Skeletal muscle satellite cell (primary cell): ENCODE measurements at regions not wholly inside any gene's neighbourhood (a gene's known extent, or its start where the extent isn't known, plus 50 kb on each side); places are given as distances from the start of the nearest gene placed in this dataset.

Source experiments
- H3K27me3 ChIP-seq: 2 replicates; pipeline ENCODE4 v1.7.0; 2013; ENCODE audit warnings: low read length; ENCODE audit not compliant: control insufficient read depth, insufficient read depth
- H3K36me3 ChIP-seq: 2 replicates; pipeline ENCODE4 v1.7.0; 2013; ENCODE audit warnings: mild to moderate bottlenecking, control low read depth, low read length; ENCODE audit not compliant: insufficient read depth
- H3K4me1 ChIP-seq: 2 replicates; pipeline ENCODE4 v1.7.0; 2013; ENCODE audit warnings: low read length; ENCODE audit not compliant: control insufficient read depth, insufficient read depth
- H3K4me2 ChIP-seq: 2 replicates; pipeline ENCODE4 v1.7.0; 2013; ENCODE audit warnings: mild to moderate bottlenecking, low read length
- H3K4me3 ChIP-seq: 2 replicates; pipeline ENCODE4 v1.7.0; 2013; ENCODE audit warnings: low read length
- H3K9ac ChIP-seq: 2 replicates; pipeline ENCODE4 v1.7.0; 2013; ENCODE audit warnings: mild to moderate bottlenecking, low read depth, low read length, moderate library complexity
- H3K9me3 ChIP-seq: replicated peaks from 2 replicates; pipeline ENCODE4 v1.7.0; 2013; ENCODE audit warnings: mild to moderate bottlenecking, control low read depth, low read length

DNA sequence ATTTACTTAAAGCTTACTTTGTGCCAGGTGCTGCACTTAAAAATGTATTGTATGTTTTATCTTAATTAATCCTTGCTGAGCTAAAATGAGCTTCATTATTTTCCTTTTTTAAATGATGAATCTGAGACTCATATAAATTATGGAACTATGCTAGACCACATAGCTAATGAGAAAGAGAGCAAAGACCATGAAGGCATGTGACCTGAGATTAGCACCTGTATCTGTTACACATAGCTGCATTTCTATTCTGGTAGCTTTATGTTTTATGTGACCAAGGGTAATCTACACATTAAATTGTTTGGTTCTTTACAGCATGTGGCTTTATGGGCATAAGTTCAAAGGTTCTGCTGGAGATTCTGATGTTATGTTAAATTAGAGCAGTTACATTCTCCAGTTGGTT, 839.1 kb upstream of the SORCS1 start:
- Histone ChIP-seq H3K27me3 (no peaks in the 10 kb centered on the region), H3K9ac (no peak overlapping the region), H3K4me2 (no peak overlapping the region), H3K4me1 (no peaks in the 10 kb centered on the region), H3K4me3 (no peak overlapping the region), H3K36me3 (no peaks in the 10 kb centered on the region), H3K9me3 (no peaks in the 10 kb centered on the region)

DNA sequence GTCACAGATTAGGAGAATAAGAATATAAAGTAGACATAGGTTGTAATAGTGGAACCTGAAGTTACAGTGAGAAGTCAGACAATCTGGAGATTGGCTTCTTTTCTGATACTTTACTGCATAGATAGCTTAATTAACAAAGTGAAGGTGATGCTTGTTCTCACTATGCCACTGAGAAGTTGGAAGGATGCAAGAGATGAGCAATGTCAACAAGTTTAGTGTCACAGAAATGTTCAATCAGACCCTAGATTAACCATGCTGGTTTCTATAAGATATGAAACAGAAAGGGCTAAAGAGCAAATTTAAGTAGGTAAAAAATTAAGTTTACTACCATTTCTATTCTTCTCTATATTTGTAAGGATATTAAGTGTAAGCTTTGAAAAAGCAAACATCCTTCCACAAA, 838.6 kb upstream of the SORCS1 start:
- Histone ChIP-seq H3K9me3 (no peaks in the 10 kb centered on the region), H3K4me1 (no peaks in the 10 kb centered on the region), H3K27me3 (no peaks in the 10 kb centered on the region), H3K4me3 (no peak overlapping the region), H3K36me3 (no peaks in the 10 kb centered on the region), H3K9ac (no peak overlapping the region), H3K4me2 (no peak overlapping the region)

DNA sequence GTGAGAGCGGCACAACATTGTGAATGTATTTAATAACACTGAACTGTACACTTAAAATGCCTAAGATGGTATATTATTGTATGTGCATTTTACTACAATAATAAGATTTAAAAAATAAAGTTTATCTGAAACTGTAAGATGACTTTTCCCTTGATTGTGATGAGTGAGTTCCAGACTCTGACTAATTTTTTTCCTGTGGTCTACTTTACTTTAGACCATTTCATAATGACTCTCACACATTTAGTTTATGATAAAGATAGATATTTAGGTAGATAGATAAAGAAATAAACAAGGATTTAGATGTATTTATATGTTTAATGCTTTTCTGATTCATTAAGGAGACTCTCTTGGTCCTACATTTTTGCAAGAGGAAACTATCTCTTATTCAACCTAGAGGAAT, 835.9 kb upstream of the SORCS1 start:
- Histone ChIP-seq H3K9me3 (no peaks in the 10 kb centered on the region), H3K9ac (no peak overlapping the region), H3K4me1 (no peaks in the 10 kb centered on the region), H3K4me3 (no peak overlapping the region), H3K27me3 (no peaks in the 10 kb centered on the region), H3K36me3 (no peaks in the 10 kb centered on the region), H3K4me2 (no peak overlapping the region)

DNA sequence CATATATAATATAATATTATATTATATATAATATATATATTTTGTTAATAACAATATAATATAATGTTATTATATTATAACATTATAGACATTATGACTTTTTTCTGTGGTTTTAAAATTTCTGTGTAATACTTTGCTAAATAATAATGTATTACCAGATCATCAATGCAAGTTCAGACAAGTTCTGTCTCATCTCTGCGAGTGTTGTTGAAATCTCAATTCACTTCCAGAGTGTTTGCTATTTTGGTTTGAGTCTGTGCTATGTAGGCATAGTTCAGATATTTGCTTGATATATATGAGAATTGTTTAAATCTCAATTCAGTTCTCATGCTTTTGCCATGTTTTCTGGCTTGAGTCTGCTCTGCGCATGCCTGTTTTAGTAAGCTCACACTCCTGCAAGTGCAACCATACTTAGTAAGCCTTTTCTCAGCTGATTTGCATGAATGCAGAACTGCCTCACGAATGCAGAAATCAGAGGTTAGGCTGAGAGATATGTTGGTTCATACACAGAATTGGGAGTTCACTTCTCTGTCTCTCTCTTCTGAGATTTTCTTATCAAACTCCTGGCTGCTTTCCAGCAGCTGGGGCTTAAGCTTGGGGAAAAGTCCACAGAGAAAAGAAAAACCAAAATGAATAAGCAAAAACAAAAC, 830.2 kb upstream of the SORCS1 start:
- no peak overlapping the region for H3K4me2 ChIP-seq
- H3K36me3 ChIP-seq = no peaks in the 10 kb centered on the region
- H3K27me3 ChIP-seq = no peaks in the 10 kb centered on the region

DNA sequence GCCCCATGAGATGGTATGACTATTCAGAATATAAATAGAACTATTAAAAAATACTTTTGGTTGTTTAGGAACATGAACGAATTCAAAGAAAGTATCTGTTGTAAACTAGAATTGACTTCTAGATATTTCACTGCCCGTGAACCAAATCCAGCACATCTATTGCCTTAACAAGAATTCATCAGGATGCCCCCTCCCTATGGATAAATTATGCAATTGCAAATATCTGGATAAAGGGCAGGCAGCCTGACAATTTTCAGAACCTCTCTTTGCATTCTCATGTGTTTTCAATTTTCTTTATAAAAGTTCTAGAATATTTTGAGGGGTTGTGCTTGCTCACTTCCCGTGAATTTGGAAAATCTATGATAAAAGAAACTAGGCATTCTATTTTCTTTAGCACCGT, 822.1 kb upstream of the SORCS1 start:
- Histone ChIP-seq H3K4me3 (no peak overlapping the region), H3K27me3 (no peaks in the 10 kb centered on the region), H3K4me1 (no peaks in the 10 kb centered on the region), H3K9me3 (no peaks in the 10 kb centered on the region), H3K4me2 (no peak overlapping the region), H3K9ac (no peak overlapping the region), H3K36me3 (no peaks in the 10 kb centered on the region)

More for the DNA sequence above, 830.2 kb upstream of the SORCS1 start:
- no peaks in the 10 kb centered on the region for H3K9me3 ChIP-seq
- no peak overlapping the region for H3K9ac ChIP-seq
- H3K4me1 ChIP-seq = no peaks in the 10 kb centered on the region
- no peak overlapping the region for H3K4me3 ChIP-seq

DNA sequence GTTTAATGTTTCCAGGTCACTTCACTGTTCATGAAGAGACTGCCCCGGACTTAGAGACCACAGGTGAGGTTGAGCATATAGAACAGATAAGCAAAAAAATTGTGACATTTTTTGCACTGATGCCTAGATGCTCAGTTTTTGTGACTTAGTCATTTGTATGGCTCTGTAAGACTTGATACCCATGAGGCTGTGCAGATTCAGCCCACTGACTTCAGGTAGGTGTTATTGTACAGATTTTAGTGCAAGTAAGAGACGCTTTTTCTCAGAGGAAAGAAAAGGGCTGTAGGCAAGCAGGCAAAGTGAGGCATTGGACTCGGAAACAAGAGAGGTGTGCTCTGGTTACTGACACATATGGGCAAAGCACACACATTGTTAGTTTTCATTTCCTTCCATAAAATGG, 820.1 kb upstream of the SORCS1 start:
- Histone ChIP-seq H3K9me3 (no peaks in the 10 kb centered on the region), H3K27me3 (no peaks in the 10 kb centered on the region), H3K4me2 (no peak overlapping the region)

DNA sequence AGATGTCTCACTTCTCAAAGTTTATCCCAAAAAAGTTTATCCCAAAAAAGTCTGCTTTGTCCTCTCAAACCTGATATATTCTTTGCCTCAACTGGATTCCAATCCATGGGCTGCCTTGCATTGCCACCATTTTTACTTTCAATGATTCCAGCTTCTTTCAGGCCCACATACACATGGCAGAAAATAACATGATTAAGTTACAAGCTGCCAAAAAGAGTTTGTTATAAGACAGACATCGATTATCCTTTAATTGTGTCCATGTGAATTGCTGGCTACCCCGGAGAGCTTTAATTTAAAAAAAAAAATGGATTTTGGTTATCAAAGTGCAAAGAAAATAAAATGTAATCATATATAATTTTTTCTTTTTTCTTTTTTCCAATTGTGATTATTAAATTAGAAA, 819.6 kb upstream of the SORCS1 start:
- Histone ChIP-seq H3K27me3 (no peaks in the 10 kb centered on the region), H3K36me3 (no peaks in the 10 kb centered on the region), H3K4me3 (no peak overlapping the region), H3K9me3 (no peaks in the 10 kb centered on the region), H3K4me1 (no peaks in the 10 kb centered on the region), H3K4me2 (no peak overlapping the region), H3K9ac (no peak overlapping the region)

More for the DNA sequence above, 820.1 kb upstream of the SORCS1 start:
- H3K4me1 ChIP-seq = no peaks in the 10 kb centered on the region
- no peak overlapping the region for H3K4me3 ChIP-seq
- no peak overlapping the region for H3K9ac ChIP-seq
- H3K36me3 ChIP-seq = no peaks in the 10 kb centered on the region

DNA sequence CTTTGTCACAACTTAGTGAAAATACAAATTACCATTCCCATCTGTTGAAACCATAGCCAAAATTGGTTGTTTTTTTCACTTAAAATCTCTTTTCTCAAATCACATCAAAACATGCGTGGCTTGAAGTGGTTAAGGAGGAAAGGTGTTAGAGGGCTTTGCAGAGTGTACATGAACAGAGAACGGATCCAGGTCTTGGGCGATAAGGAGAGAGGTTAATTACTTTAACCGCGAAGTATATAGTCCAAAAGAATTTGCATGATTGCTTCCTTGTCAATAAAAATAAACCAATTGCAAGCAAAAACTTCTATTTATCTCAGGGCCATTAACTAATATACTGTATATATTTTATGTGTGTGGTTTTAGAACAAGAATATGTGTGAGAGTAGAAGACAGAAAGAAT, 813.9 kb upstream of the SORCS1 start:
- Histone ChIP-seq H3K4me2 (no peak overlapping the region), H3K4me3 (no peak overlapping the region), H3K9ac (no peak overlapping the region), H3K9me3 (no peaks in the 10 kb centered on the region), H3K4me1 (no peaks in the 10 kb centered on the region), H3K36me3 (no peaks in the 10 kb centered on the region), H3K27me3 (no peaks in the 10 kb centered on the region)

DNA sequence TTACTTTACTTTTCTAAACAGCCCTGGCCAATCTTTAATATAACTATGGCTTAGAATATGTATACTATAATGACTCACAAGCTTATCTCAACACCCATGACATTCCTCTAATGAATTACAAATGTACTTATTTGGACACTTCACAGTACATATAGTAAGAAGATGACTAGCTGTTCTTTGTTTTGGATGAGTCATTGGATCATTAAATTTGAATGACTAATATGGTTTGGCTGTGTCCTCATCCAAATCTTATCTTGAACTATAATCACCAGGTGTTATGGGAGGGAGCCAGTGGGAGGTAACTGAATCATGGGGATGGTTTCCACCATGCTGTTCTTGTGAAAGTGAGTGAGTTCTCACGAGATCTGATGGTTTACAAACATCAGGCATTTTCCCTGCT, 807.5 kb upstream of the SORCS1 start:
- Histone ChIP-seq H3K9ac (no peak overlapping the region), H3K27me3 (no peaks in the 10 kb centered on the region), H3K4me1 (peaks cover 13% of the 10 kb centered on the region), H3K36me3 (no peaks in the 10 kb centered on the region), H3K9me3 (peaks cover 4% of the 10 kb centered on the region), H3K4me3 (no peak overlapping the region), H3K4me2 (no peak overlapping the region)

DNA sequence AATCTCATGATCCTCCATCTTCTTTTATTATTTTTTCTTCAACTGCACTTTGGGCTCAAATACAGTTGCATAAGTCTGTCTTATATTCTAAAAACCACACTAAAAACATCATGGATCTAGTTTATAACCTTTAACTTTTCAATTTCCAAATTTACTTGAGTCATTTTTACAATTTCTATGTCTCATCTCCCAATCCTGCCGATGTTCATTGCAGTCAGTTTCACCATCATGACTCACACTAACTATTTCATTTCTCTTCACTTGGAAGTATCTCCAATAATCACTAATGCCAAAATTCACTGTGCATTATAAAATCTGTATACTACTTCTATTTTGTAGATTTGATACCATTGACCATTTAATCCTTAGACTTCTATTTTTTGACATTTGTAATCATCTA, 806.9 kb upstream of the SORCS1 start:
- Histone ChIP-seq H3K4me2 (no peak overlapping the region), H3K9me3 (peaks cover 4% of the 10 kb centered on the region), H3K4me1 (peaks cover 13% of the 10 kb centered on the region), H3K36me3 (no peaks in the 10 kb centered on the region), H3K27me3 (no peaks in the 10 kb centered on the region), H3K9ac (no peak overlapping the region), H3K4me3 (no peak overlapping the region)

DNA sequence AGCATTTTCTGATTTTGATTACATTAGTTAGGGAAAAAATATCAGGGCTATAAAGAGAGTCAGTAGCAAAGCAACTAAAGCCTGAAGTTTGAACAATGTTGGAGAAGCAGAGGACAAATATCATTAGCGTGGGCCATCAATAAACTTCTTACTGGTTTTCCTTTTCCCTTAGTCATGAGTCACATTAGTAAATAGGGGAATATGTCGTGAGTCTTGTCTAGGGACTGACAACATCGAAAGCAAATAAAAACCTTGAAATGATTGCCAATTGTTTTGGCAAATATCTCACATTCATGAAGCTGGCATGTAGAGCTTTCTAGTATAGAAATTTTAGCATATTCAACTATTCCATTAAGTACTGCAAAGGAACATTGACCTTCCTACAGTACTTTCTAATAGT, 806.0 kb upstream of the SORCS1 start:
- H3K27me3 ChIP-seq = no peaks in the 10 kb centered on the region
- no peak overlapping the region for H3K9ac ChIP-seq
- H3K9me3 ChIP-seq = peaks cover 4% of the 10 kb centered on the region

DNA sequence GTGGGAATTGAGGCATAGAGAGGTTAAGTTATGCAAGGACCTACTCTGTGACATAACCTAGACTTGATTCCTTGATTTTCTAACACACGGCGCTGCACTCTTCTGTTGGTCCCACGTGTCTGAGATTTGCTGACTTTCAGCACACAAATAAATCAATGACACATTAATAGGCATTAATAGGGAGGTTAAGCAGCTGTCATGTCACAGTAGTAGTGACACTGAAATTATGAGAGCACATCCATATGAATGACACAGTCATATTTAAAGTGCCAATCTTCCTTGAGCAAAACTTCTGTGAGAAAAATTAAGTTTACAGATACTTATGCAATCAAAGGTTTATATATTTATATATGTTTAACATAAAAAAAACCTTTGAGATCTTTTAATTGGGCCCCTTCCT, 805.4 kb upstream of the SORCS1 start:
- Histone ChIP-seq H3K27me3 (no peaks in the 10 kb centered on the region), H3K4me2 (no peak overlapping the region), H3K9ac (no peak overlapping the region), H3K4me1 (peaks cover 13% of the 10 kb centered on the region), H3K4me3 (no peak overlapping the region), H3K36me3 (no peaks in the 10 kb centered on the region), H3K9me3 (peaks cover 4% of the 10 kb centered on the region)

More for the DNA sequence above, 806.0 kb upstream of the SORCS1 start:
- Histone ChIP-seq H3K4me3 (no peak overlapping the region), H3K36me3 (no peaks in the 10 kb centered on the region), H3K4me2 (no peak overlapping the region), H3K4me1 (peaks cover 13% of the 10 kb centered on the region)
